NCI-H1105 treated with DMSO at 0.1 percent for 48 hours (cell line): ENCODE measurements at regions not wholly inside any gene's neighbourhood (a gene's known extent, or its start where the extent isn't known, plus 50 kb on each side); places are given as distances from the start of the nearest gene placed in this dataset.

Experiments
- DNase-seq: peaks from one replicate; lab custom pipeline; 2025; lab: John Stamatoyannopoulos, UW

DNA sequence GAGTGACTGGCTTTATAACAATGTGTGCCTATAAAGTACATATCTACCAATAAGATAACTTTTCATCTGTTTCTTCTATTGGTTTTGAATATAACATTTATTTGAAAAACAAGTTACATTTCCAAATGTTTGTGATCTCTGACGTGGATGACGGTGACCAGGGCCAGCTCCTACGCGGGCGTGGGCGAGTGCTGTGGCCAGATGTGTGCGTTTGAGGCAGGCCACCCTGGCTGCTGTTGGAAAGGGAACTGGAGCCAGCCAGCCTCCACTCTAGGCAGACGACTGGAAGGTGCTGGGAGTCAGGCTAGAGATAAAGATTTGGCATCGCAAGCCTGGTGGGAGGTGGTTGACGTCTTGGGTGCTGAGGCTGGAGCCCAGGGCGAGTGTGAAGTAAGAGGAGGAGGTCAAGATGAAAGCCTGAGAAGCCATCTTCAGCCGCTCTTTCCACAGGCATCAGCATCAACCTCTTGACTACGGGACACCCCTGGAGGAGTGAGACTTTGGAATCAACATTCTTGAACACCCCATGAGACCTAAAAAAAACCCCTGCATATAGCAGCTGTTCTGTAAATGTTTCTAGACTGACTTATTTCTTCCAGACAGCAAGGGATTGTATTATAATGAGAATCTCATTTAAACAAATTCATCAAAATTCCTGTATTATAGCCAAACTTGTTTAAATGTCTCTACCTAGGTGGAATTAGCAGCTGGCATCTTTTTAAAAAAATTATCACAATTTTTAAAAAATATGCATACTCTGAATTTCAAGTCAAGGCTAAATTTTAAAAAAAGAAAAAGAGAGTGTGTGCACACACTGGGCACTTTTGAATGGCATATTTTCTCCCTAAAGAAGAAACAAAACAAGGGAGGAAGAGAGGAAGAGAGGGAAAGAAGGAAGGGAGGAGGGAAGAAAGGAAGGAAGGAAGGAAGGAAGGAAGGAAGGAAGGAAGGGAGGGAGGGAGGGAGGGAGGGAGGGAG is 112.5 kb upstream of the SLC44A3 start:
- no peak for DNase-seq

DNA sequence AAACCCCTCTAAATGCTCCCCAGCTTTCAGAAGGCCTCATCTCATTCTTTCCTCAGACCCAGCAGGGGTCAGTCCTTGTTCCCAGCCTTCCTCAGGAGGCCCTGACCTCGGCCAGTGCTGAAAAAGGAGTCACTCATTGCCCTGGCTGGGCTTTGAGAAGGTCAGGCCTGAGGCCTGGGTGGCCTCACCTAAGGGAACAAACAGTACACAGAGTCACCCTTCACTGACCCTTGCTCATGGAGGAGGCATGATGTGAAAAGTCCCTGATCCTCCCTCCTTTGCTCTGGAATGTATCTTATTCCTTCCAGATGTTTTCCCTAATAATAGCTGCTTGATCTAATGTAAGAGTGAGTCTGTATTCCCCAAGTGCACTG is 117.7 kb upstream of the SLC44A3 start:
- no peak for DNase-seq

DNA sequence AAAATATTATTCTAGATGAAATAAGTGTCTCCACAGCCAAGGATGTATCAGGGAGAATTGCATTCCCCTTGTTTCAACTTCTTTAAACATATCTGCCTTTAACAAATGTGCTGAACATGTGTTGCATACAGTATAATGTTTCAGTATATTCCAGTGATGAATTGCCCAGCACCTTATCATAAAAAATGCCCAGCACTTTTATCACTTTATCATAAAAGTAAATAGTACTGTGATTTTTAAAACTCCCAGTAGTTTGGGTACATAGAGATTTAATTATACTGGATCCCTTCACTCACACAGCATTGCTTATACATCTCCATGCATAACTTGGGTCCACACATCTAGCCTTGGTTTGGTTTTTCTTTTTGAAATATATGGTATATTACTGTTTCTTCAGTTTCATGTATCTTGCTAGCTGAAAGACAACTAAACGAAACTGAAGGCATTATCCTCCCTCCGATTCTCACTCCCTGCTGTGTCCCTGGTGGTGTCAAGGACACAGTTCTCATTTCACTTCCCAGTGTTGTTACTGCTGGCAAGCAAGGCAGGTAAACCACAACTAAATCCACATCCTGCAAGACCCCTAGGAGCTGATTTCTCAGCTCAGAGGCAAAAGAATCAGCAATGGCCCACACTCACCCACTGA is 118.2 kb upstream of the SLC44A3 start:
- DNase-seq = no peak

DNA sequence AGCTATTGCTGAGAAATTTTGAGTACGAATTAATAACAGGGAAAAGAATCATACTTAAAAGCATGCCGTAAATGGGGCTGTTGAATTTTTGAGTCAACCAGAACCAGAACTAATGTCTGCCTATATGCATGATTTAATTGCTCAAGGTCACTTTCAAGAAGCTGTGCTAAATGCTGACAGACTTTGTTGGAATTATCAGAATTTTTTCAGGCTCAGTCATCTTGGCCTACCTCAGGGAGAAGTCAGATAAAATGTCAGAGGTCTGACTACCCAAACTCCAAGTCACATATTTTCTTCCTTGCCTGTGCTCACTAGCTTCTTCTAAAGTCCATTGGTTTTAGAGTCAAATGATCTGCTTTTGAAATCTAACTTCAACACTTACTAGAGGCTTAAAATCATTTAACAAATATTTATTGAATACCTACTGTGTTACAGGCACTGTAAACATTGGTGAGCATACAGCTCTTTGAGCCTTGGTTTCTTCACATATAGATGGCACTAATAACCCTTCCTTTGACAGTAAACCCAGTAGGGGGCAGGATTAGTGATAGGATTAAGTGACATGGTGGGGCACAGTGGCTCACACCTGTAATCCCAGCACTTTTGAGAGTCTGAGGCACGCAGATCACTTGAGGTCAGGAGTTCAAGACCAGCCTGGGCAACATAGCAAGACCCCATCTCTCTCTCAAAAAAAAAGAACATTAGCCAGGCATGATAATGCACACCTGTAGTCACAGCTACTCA is 121.2 kb upstream of the SLC44A3 start:
- no peak for DNase-seq

DNA sequence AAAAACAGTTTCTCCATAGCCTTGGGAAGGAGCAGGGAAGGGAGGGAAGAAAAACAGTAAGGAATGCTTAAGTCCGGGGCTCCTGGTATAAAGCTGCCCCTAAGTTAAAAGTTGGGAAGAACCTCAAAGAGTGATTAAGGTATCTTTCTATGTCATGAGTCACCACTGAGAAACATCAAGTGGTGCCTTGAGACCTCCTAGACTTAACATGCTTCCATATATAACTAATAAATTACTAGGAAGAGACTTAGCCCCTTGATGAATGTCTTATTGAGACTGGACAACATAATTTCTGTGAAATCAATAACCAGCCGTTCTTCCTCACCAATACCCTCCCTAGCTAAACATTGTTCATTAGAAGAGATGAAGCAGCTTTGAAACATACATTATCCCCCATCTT is 121.8 kb upstream of the SLC44A3 start:
- DNase-seq = no peak

DNA sequence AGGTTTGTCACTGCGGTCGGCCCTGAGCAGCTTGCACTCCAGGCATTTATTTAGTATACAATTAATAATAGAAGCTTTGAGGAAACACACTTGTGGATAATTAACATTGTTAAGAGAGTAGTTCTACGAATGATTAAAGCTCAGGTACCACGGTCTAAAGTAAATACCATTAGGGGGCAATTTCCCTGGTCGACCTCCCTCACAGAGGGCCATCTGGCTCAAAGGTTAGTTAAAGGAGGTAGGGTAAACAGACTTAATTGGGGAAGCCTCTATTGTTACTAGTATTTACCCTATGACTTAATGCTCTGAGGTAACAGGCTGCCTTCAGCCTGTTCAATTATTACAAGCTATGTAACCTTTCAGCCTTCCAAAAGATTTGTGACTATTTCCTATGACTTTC is 122.3 kb upstream of the SLC44A3 start:
- DNase-seq = peak; percentile 94

DNA sequence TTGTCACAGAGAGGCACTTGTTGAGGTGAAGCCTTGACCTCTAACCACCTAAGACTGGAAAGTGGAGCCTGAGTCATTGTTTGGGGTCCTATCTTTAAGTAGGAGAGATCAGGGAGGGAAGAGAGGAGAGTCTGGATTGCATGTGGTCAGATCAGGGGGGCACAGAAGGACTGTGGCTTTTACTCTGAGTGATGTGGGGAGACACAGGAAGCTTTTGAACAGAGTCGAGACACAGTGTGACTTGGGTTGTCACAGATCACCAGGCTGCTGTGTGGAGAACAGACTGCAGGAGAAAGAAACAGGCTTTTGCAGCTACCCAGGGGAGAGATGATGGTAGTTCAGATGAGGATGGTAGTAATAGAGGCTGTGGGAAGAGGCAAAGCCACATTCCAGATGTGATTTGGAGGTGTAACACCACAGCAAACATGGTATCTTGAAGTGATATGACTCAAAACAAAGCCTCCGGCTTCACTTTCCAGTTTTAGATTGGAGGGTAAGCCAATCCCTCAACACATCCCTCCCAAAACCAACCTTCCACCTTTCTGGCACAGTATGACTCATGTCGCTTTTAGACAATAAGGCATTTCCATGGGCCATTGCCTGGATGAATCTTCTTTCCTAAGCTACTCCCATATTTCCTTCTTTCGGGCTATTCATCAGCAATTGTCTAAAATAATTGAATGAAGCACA is 125.8 kb upstream of the SLC44A3 start:
- no peak for DNase-seq

DNA sequence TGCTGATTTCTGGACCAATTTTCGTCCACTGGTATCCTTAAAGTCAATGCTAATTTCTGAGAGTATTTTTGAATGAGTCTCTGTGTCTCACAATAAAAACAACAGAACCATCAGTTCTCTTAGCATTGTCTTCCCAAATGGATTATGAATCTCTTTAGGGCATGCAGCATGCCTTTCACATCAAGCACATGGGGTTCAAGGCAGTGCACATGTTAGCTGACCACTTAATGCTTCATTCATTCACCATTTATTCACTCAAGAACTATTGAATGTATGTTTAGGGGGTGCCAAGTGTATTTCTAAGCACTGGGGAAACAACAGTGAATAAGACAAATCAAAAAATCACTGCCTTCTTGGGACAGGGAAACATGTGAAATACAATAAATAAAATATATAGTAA is 126.7 kb upstream of the SLC44A3 start:
- no peak for DNase-seq

DNA sequence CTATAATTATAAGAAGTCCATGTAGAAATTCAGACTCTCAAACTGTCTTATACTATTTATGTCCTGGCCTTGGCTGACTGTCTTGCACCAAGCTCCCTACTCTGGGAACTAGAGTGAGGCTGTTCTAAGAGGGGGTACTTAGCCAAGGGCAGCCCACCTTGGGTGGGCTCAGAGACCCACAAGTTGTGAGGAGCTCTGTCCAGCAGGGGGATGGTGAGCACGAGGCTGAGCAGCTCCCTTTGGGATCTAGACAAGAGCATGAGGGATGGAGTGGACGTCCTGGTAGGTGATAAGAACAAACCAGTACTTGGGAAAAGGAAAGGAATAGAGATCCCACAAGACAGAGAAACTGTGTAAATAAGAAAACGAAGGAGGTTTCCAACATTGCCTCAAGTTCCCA is 127.1 kb upstream of the SLC44A3 start:
- DNase-seq = no peak

DNA sequence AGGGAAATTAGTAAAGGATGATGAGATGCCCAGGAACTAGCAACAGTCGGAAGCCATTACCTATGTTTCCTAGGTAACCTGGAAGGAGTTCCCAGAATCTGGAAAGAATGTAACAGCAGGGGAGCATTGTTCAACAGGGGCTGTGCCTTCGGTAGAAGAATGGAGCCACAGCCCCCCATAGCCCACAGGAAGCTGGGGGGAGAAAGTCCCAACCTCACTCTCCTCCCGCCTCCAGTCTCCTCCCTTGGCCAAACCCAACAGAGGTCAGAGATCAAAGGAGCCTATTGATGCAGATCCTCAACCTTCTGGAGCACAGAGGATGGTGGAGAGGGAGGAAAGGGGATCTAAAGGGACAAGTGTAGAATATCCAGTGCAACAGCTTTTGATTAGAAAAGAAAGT is 131.5 kb upstream of the SLC44A3 start:
- no peak for DNase-seq

DNA sequence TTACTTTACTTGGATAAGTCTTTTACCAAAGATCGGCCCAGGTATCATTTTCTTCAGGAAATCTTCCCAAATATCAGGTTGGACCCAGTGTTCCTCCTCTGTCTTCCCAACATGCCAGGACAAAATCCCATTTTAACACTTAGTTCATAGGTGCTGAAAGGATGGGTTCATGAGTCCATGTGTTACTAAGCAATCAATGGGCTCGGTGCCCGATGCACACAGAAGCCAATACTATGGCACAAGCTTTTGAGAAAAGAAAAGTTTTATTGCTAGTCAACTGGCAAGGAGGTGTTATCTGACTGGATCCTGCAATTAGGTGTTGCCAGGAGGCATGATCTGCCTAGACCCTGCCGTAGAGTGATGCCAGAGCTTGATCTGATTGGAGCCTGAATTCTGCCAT is 133.3 kb upstream of the SLC44A3 start:
- DNase-seq = no peak

DNA sequence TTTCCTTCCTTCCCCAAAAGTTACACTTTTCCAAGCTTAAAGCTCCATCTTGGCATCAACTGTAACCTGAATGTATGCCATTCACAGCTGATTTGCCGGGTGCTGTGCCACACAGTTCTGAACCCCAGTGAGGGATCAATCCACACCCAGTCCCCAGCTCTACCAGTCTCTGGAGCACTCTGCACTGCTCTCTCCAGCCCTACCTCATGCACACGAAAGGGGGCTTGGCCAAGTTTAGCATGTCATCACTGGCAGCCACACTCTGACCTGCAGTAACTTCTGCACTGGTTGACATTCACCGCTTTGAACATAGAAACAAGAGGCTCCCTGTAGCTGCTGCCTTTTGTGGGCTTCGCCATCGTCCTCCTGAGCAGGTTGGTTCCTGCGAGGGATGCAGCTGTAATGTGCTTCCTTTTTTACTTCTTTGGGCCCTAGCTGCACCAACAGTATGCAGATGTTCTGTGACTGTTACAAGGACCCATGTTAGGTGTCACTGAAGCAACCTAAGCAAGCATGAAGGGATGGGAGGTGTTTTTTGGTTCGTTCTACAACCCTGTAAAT is 135.4 kb upstream of the SLC44A3 start:
- DNase-seq = no peak

DNA sequence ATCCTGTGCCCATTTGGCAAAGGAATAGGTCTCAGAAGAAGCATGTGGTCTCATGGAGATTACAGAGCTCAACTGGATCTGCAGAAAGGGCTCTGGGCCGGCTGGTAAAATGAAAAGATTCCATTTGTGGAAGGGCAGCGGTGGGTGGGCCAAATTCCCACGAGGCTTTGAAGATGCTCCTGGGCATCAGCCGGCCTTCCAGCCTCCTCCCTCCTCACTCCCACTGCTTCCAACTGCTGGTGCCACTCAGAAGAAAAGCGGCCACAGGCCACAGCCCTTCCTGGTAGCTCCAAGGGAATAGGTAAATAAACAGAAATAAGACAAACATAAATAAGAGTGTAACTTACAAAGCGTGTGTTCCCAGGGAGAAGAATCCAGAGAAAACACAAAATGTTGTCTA is 136.3 kb upstream of the SLC44A3 start:
- no peak for DNase-seq

DNA sequence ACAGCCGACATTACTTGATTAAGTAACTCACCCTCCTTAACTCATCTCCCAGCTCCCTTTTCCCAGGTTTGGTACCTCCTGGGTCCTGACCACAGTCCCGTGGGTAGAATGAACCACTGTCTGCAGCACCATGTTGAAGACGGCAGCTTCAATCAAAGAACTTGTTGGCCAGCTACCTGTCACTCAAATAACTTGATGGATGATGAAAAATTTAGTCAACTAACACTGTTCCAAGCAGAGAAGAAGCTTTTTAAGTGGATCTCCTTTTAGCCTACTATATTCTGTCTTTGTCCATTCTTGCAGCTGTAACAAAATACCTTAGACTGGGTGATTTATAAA is 138.4 kb upstream of the F3 start:
- DNase-seq = no peak

DNA sequence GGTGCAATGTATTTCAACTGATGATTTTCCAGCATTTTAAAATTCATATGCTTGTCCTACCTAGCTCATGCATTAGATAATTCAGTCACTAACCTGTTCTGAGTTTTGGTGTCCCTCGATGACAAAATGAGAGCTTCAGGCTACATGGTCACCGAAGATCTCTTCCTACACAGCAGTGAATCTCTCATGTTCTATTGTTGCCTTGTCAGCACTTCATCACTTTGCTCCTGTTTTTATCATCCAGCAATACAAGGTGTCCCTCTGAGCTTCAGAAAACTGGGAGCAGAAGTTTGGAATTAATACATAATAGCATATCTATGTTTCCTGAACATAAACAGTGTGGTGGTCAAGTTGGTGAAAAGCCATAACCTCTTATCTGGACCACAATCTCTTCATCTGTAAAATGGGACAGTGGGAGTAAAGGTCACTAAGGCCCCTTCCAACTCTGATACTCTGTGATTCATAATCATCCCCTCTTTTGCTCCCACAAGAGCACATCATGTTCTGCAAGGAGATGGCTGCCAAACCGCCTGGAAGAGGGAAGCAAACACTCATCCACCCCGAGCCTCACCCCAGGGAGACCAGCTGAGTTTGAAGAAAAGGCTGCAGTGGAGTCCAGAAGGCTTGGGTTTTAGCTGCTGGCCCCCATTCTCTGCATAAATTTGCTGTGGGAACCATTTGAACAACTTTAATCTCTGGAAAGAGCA is 137.9 kb upstream of the F3 start:
- DNase-seq = no peak

DNA sequence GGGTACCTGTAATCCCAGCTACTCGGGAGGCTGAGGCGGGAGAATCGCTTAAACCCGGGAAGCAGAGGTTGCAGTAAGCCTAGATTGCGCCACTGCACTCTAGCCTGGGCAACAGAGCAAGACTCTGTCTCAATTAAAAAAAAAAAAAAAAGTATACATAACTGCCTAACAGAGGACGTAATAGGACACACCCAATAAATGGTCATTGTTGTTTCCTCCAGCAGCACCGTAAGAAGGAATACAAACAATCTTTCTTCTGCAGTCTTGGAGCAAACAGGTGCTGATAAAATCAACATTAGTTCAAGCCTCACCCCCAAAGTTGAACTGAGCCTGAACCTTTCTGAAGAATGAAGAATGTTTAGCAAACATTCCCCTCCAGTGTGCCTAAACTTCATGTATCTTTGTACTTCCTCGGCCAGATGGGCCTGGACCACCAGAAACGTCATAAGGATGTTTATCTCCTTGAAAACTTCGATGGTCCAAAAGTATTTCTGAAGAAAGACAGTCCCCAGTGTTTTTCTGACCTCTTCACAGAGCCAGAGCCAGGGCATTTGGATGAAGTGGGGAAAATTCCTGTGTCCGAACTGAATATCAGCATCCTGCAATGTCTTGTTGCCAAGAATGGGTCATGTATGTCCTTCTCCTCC is 136.8 kb upstream of the F3 start:
- no peak for DNase-seq

DNA sequence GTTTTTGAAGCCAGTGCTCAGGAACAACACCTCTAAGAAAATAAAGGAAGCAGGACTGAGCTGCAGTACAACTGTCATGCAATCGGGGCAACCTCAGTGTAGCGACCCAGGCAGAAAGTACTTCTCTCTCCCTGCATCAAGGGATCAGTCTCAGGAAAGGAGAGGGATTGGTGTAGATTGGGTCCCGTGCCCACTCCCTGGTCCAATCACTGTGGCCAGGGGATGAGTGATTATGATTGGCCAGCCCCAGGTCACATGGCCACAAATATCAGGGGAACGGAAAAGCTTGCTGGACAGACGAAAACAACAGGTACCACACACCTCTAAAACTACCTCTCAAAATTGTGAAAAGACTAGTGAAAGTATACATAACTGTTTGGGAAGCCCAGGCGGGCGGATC is 136.2 kb upstream of the F3 start:
- DNase-seq = no peak

DNA sequence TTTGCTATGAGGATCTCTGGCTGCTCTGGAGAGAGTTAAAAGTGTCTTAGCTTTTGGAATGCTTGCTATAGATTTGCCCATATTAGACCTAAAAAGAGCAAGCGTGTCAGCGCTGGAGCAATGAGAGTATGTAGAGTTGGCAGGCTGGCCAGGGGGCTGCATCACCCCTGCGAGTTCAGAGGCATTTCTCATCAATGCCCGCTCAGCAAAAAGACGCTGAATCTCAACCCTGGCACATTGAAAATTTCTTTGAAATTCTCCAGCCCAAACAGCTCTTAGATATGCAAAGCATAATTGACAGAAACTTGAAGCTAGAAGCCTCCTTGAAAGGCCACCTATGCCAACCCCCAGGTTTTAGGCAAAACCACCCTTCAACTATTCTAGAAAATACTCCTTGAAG is 135.5 kb upstream of the F3 start:
- no peak for DNase-seq

DNA sequence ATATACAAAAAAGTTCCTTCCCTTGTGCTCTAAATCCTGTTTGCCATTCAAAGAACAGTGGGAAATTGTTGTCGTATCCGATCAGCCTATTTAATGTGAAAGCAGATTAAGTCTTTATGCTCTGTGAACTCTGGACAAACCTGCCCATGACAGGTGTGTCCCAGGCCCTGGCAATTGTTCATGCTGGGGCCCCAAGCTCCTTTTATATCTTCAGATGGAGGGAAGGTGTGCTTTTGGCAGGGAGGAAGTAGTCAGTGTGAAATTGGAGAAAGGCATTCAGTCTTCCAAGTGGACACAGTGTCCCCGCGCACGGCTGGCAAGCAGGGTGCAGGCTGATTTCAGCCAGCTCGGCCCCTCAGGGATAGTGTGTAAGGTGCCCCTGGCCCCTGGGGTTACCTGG is 135.1 kb upstream of the F3 start:
- DNase-seq = no peak

DNA sequence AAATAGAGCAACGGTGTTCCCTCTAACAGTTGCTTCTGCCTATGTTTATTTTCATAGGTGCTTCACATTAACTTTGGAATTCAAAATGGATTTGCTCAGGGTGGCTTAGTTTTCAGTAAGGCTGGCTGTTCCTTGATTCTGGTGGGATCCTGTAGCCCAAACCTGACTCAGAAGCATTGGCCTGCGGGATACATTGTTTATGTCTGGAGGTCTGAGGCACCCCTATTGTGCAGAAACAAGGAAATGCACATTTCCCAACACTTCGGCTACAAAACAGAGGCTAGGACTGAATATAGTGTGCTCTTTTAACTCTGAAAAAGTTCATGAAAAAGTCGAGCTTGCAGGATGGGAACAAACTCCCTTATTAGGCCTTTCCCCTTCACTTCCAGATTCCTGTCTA is 133.8 kb upstream of the F3 start:
- DNase-seq = no peak

DNA sequence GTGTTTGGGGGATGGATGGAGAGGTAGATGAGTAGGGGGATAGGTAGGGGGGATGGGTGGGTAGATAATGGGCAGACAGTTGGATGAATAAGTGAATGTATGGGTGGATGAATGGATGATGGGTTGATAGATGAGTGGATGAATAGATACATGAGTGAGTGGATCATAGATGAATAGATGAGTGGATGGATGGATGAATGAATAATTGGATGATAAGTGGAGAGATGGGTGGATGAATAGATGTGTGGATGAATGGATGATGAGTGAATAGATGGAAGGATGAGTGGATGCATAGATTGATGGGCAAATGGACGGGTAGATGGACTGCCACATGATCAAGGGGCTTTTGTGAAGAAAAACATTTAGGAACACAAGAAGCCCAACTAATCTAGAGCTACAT is 133.3 kb upstream of the F3 start:
- DNase-seq = no peak
